ENCODE measurements at regions not wholly inside any gene's neighbourhood (a gene's known extent, or its start where the extent isn't known, plus 50 kb on each side); places are given as distances from the start of the nearest gene placed in this dataset.

GRCh38 chr6:165985806-165986299 lies 181.8 kb downstream of the TBXT start:
- no peak for DNase-seq

- no peak for DNase-seq
These were observed 182.3 kb downstream of the TBXT start for GRCh38 chr6:165985281-165985805.

GRCh38 chr6:165984729-165985275 lies 182.8 kb downstream of the TBXT start:
- DNase-seq: no peak

GRCh38 chr6:165983112-165984072 lies 184.3 kb downstream of the TBXT start:
- DNase-seq: no peak

- DNase-seq: no peak
These were observed 189.2 kb downstream of the TBXT start for GRCh38 chr6:165978476-165978875.

GRCh38 chr6:165976684-165977083 lies 191.0 kb downstream of the TBXT start:
- DNase-seq: no peak

- no peak for DNase-seq
These were observed 192.8 kb downstream of the TBXT start for GRCh38 chr6:165974817-165975216.

- DNase-seq: no peak
These were observed 194.2 kb downstream of the TBXT start for GRCh38 chr6:165973473-165973872.

- no peak for DNase-seq
These were observed 195.4 kb downstream of the TBXT start for GRCh38 chr6:165972139-165972802.

- no peak for DNase-seq
These were observed 196.4 kb downstream of the TBXT start for GRCh38 chr6:165971202-165971601.

- no peak for DNase-seq
These were observed 197.7 kb downstream of the TBXT start for GRCh38 chr6:165970001-165970400.

GRCh38 chr6:165969184-165969583 lies 198.5 kb downstream of the TBXT start:
- no peak for DNase-seq

- DNase-seq: no peak
These were observed 199.2 kb downstream of the TBXT start for GRCh38 chr6:165968408-165968807.

GRCh38 chr6:165967810-165968407 lies 199.7 kb downstream of the TBXT start:
- DNase-seq: no peak

GRCh38 chr6:165963750-165964149 lies 203.9 kb downstream of the TBXT start:
- no peak for DNase-seq

GRCh38 chr6:165962366-165962765 lies 205.3 kb downstream of the TBXT start:
- DNase-seq: no peak

GRCh38 chr6:165961233-165961632 lies 206.4 kb downstream of the TBXT start:
- DNase-seq: no peak

- no peak for DNase-seq
These were observed 207.0 kb downstream of the TBXT start for GRCh38 chr6:165960695-165961094.

- no peak for DNase-seq
These were observed 208.0 kb downstream of the TBXT start for GRCh38 chr6:165959627-165960026.

- no peak for DNase-seq
These were observed 210.8 kb downstream of the TBXT start for GRCh38 chr6:165956874-165957273.

GRCh38 chr6:165952514-165952913 lies 215.1 kb downstream of the TBXT start:
- DNase-seq: no peak

GRCh38 chr6:165950316-165950715 lies 217.3 kb downstream of the TBXT start:
- DNase-seq: no peak

GRCh38 chr6:165949324-165949723 lies 218.3 kb downstream of the TBXT start:
- DNase-seq: no peak

All from stimulated activated CD4-positive, alpha-beta T cell treated with anti-CD3 and anti-CD28 coated beads, Interleukin-4, amount 100 ng/mL, for 1 hour (primary cell).